Smooth muscle cell (in vitro differentiated cells): ENCODE measurements at regions not wholly inside any gene's neighbourhood (a gene's known extent, or its start where the extent isn't known, plus 50 kb on each side); places are given as distances from the start of the nearest gene placed in this dataset.

Source experiments
- DNase-seq: peaks from one replicate; lab custom pipeline; 2025; ENCODE audit not compliant: unreplicated experiment; lab: John Stamatoyannopoulos, UW
- H2AFZ ChIP-seq: fragments of 200-600 bp; sonication (generic); 2 replicates; pipeline ENCODE4 v1.6.0; 2016; ENCODE audit warnings: antibody characterized with exemption, low read depth, mild to moderate bottlenecking
- H3F3A ChIP-seq: fragments of 200-600 bp; sonication (generic); 2 replicates; pipeline ENCODE4 v1.6.0; 2017; ENCODE audit warnings: antibody characterized with exemption, low read depth
- H3K27ac ChIP-seq: fragments of 200-600 bp; sonication (generic); 2 replicates; pipeline ENCODE4 v1.5.1; 2016; ENCODE audit warnings: low read depth, mild to moderate bottlenecking
- H3K27me3 ChIP-seq: fragments of 200-600 bp; sonication (generic); 2 replicates; pipeline ENCODE4 v1.6.1; 2016; ENCODE audit warnings: low read depth, mild to moderate bottlenecking
- H3K36me3 ChIP-seq: fragments of 200-600 bp; sonication (generic); 2 replicates; pipeline ENCODE4 v1.5.1; 2016; ENCODE audit warnings: low read depth
- H3K4me1 ChIP-seq: fragments of 200-600 bp; sonication (generic); 2 replicates; pipeline ENCODE4 v1.5.1; 2016; ENCODE audit warnings: low read depth
- H3K4me2 ChIP-seq: fragments of 200-600 bp; sonication (generic); 2 replicates; pipeline ENCODE4 v1.6.0; 2016; ENCODE audit warnings: mild to moderate bottlenecking
- H3K4me3 ChIP-seq: fragments of 200-600 bp; sonication (generic); 2 replicates; pipeline ENCODE4 v1.5.1; 2016; ENCODE audit warnings: mild to moderate bottlenecking
- H3K79me2 ChIP-seq: fragments of 200-600 bp; sonication (generic); 2 replicates; pipeline ENCODE4 v1.6.0; 2016; ENCODE audit warnings: low read depth, mild to moderate bottlenecking
- H3K9ac ChIP-seq: fragments of 200-600 bp; sonication (generic); 2 replicates; pipeline ENCODE4 v1.6.0; 2016; ENCODE audit warnings: low read depth
- H3K9me3 ChIP-seq: fragments of 200-600 bp; sonication (generic); replicated peaks from 2 replicates; pipeline ENCODE4 v1.5.1; 2016; ENCODE audit warnings: low read depth
- H4K20me1 ChIP-seq: fragments of 200-600 bp; sonication (generic); 2 replicates; pipeline ENCODE4 v1.6.0; 2016; ENCODE audit warnings: low read depth
- CTCF ChIP-seq: fragments of 200-600 bp; sonication (generic); IDR thresholded peaks from 2 replicates; pipeline ENCODE4 v1.5.1; 2017; ENCODE audit warnings: borderline replicate concordance, mild to moderate bottlenecking, antibody characterized with exemption; ENCODE audit not compliant: insufficient read depth, poor library complexity, severe bottlenecking
- WGBS: methylation state at CpG from one replicate; pipeline ENCODE4 v1.1.7; 2016; ENCODE audit warnings: low lambda C conversion rate; 5-methylcytosine and 5-hydroxymethylcytosine counted together

- Histone ChIP-seq H3K9ac (no peak overlapping the region), H3K27me3 (no peaks in the 10 kb centered on the region), H3K36me3 (no peaks in the 10 kb centered on the region), H3F3A (no peaks in the 10 kb centered on the region), H2AFZ (no peak overlapping the region), H4K20me1 (no peaks in the 10 kb centered on the region), H3K4me3 (no peak overlapping the region), H3K9me3 (peaks cover 6% of the 10 kb centered on the region), H3K4me2 (no peak overlapping the region), H3K79me2 (no peaks in the 10 kb centered on the region), H3K27ac (no peak overlapping the region), H3K4me1 (no peaks in the 10 kb centered on the region)
- no peak for DNase-seq
- TF ChIP-seq CTCF, result no peak
Observed at GRCh38 chr1:73744985-73745384, 453.0 kb downstream of the LRRIQ3 start.

DNA sequence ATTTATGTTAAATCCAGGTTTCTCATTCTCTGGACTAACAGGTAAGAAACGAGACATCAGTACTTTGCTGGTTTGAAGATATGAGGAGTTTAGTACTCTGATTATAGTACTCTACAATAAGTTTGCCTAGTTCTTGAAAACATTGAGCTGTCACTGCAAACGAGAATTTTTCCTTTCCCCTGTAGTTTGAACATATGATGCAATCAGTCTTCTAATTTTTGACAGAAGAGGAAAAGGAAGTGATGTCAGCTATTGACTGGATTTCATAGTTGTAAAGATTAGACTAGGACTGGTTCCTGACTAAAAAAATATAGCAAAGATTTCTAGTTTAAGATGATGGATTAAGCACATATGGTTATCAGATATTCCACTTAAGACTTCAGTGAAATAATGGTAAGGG, 461.9 kb downstream of the LRRIQ3 start:
- Histone ChIP-seq H2AFZ (no peak overlapping the region), H3K27ac (no peak overlapping the region), H3K9ac (no peak overlapping the region), H3K79me2 (no peaks in the 10 kb centered on the region), H3K4me3 (no peak overlapping the region), H3K9me3 (no peaks in the 10 kb centered on the region), H3K4me2 (no peak overlapping the region), H3K27me3 (no peaks in the 10 kb centered on the region), H4K20me1 (no peaks in the 10 kb centered on the region), H3K4me1 (no peaks in the 10 kb centered on the region), H3F3A (no peaks in the 10 kb centered on the region), H3K36me3 (no peaks in the 10 kb centered on the region)
- TF ChIP-seq CTCF, result no peak
- 82% methylated on average over 2 of the region's 2 CpGs for WGBS
- DNase-seq, result no peak

- no peaks in the 10 kb centered on the region for H4K20me1 ChIP-seq
- H3K4me1 ChIP-seq, result no peaks in the 10 kb centered on the region
- no peaks in the 10 kb centered on the region for H3K79me2 ChIP-seq
- H3K4me2 ChIP-seq, result no peak overlapping the region
- no peak overlapping the region for H3K4me3 ChIP-seq
- H2AFZ ChIP-seq, result no peak overlapping the region
- no peaks in the 10 kb centered on the region for H3F3A ChIP-seq
- DNase-seq, result no peak
- no peak overlapping the region for H3K9ac ChIP-seq
- H3K27ac ChIP-seq, result no peak overlapping the region
- H3K27me3 ChIP-seq, result no peaks in the 10 kb centered on the region
- H3K36me3 ChIP-seq, result no peaks in the 10 kb centered on the region
- TF ChIP-seq CTCF, result no peak
- no peaks in the 10 kb centered on the region for H3K9me3 ChIP-seq
Observed at GRCh38 chr1:73727036-73727435, 470.9 kb downstream of the LRRIQ3 start.

GRCh38 chr1:73722055-73722454, 475.9 kb downstream of the LRRIQ3 start:
- no peak for TF ChIP-seq CTCF
- H3K4me2 ChIP-seq, result no peak overlapping the region
- H3K4me1 ChIP-seq, result no peaks in the 10 kb centered on the region
- H3K79me2 ChIP-seq, result no peaks in the 10 kb centered on the region
- H3F3A ChIP-seq, result no peaks in the 10 kb centered on the region
- H3K9ac ChIP-seq, result no peak overlapping the region
- no peak overlapping the region for H3K4me3 ChIP-seq
- no peaks in the 10 kb centered on the region for H3K9me3 ChIP-seq
- H4K20me1 ChIP-seq, result no peaks in the 10 kb centered on the region
- no peak overlapping the region for H2AFZ ChIP-seq
- DNase-seq, result no peak
- 86% methylated on average over 1 of the region's 1 CpG for WGBS
- no peaks in the 10 kb centered on the region for H3K36me3 ChIP-seq
- H3K27ac ChIP-seq, result no peak overlapping the region
- H3K27me3 ChIP-seq, result no peaks in the 10 kb centered on the region
